GM23338 (cell line): ENCODE measurements at regions not wholly inside any gene's neighbourhood (a gene's known extent, or its start where the extent isn't known, plus 50 kb on each side); places are given as distances from the start of the nearest gene placed in this dataset.
"Not testable (repeated sequence)": the region's sequence is repeated elsewhere in the genome, so short reads cannot be mapped to it uniquely, and the experiment has no call there.

ENCODE experiments used
- CREB1 ChIP-seq: fragments of 250-450 bp; sonication (Bioruptor Pico); IDR thresholded peaks from 2 replicates; pipeline ENCODE4 v1.5.0; 2020; ENCODE audit warnings: low read depth, mild to moderate bottlenecking, moderate library complexity
- EZH2 ChIP-seq: fragments of 200-600 bp; sonication (generic); IDR thresholded peaks from one replicate; pipeline ENCODE4 v1.8.0; 2017; ENCODE audit warnings: antibody characterized with exemption, mild to moderate bottlenecking, low read depth; ENCODE audit not compliant: unreplicated experiment
- JUNB ChIP-seq: IDR thresholded peaks from one replicate; pipeline ENCODE4 v1.6.1; 2016; ENCODE audit warnings: antibody characterized with exemption; ENCODE audit not compliant: unreplicated experiment
- POLR2AphosphoS5 ChIP-seq: IDR thresholded peaks from 2 replicates; pipeline ENCODE4 v1.6.1; 2016; ENCODE audit warnings: antibody characterized with exemption, low read depth
- TF ChIP-seq, protein P1 (sequence below), 2 experiments: fragments of 200-600 bp in 1 of 2; sonication (generic) in 1 of 2; conservative IDR thresholded peaks; 2 replicates each; pipeline versions ENCODE4 v1.5.1 to v1.6.1; 2016 to 2017; ENCODE audit warnings: antibody characterized with exemption in 2 of 2, low read depth in 2 of 2, mild to moderate bottlenecking in 2 of 2, moderate library complexity in 1 of 2
- TF ChIP-seq, protein P2 (sequence below): IDR thresholded peaks from one replicate; pipeline ENCODE4 v1.6.1; 2018; ENCODE audit warnings: antibody characterized with exemption; ENCODE audit not compliant: unreplicated experiment

DNA sequence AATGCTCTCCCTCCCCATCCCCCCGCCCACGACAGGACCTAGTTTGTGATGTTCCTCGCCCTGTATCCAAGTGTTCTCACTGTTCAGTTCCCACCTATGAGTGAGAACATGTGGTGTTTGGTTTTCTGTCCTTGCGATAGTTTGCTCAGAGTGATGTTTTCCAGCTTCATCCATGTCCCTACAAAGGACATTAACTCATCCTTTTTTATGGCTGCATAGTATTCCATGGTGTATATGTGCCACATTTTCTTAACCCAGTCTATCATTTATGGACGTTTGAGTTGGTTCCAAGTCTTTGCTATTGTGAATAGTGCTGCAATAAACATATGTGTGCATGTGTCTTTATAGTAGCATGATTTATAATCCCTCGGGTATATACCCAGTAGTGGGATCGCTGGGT is 171.3 kb downstream of the HIPK3 start:
- TF ChIP-seq, protein P1, sequence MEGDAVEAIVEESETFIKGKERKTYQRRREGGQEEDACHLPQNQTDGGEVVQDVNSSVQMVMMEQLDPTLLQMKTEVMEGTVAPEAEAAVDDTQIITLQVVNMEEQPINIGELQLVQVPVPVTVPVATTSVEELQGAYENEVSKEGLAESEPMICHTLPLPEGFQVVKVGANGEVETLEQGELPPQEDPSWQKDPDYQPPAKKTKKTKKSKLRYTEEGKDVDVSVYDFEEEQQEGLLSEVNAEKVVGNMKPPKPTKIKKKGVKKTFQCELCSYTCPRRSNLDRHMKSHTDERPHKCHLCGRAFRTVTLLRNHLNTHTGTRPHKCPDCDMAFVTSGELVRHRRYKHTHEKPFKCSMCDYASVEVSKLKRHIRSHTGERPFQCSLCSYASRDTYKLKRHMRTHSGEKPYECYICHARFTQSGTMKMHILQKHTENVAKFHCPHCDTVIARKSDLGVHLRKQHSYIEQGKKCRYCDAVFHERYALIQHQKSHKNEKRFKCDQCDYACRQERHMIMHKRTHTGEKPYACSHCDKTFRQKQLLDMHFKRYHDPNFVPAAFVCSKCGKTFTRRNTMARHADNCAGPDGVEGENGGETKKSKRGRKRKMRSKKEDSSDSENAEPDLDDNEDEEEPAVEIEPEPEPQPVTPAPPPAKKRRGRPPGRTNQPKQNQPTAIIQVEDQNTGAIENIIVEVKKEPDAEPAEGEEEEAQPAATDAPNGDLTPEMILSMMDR (conservative IDR thresholded peaks at IDR 0.05; ENCODE audit: low read depth in 2 of 2): not testable (repeated sequence)
- not testable (repeated sequence) for TF ChIP-seq EZH2; POLR2AphosphoS5; JUNB; CREB1 (CRISPR knock-in tag)
- TF ChIP-seq, protein P2, sequence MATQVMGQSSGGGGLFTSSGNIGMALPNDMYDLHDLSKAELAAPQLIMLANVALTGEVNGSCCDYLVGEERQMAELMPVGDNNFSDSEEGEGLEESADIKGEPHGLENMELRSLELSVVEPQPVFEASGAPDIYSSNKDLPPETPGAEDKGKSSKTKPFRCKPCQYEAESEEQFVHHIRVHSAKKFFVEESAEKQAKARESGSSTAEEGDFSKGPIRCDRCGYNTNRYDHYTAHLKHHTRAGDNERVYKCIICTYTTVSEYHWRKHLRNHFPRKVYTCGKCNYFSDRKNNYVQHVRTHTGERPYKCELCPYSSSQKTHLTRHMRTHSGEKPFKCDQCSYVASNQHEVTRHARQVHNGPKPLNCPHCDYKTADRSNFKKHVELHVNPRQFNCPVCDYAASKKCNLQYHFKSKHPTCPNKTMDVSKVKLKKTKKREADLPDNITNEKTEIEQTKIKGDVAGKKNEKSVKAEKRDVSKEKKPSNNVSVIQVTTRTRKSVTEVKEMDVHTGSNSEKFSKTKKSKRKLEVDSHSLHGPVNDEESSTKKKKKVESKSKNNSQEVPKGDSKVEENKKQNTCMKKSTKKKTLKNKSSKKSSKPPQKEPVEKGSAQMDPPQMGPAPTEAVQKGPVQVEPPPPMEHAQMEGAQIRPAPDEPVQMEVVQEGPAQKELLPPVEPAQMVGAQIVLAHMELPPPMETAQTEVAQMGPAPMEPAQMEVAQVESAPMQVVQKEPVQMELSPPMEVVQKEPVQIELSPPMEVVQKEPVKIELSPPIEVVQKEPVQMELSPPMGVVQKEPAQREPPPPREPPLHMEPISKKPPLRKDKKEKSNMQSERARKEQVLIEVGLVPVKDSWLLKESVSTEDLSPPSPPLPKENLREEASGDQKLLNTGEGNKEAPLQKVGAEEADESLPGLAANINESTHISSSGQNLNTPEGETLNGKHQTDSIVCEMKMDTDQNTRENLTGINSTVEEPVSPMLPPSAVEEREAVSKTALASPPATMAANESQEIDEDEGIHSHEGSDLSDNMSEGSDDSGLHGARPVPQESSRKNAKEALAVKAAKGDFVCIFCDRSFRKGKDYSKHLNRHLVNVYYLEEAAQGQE: not testable (repeated sequence)
